Posterior cingulate gyrus (tissue), 11 donors: ENCODE measurements at regions not wholly inside any gene's neighbourhood (a gene's known extent, or its start where the extent isn't known, plus 50 kb on each side); places are given as distances from the start of the nearest gene placed in this dataset.

Source experiments
- DNase-seq, 10 donors: peaks; one replicate each; pipeline versions ENCODE4 v3.0.0 to v3.0.0-alpha.2; 2020 to 2021; ENCODE audit warnings: mixed read lengths in 3 of 10
- intact Hi-C: fragments of 100-400 bp; cut with DNase I; formaldehyde crosslinking; loops from one replicate; pipeline ENCODE4 v1.15.1; 2023

GRCh38 chr9:35540315-35540714 is 50.4 kb downstream of the RUSC2 start:
- no peak for DNase-seq
- intact Hi-C loops, result no loop called here

GRCh38 chr9:35546853-35547252 is 56.9 kb downstream of the RUSC2 start:
- intact Hi-C loops, result no loop called here
- peak in 1 of 10 donors; percentile 72 for DNase-seq

GRCh38 chr9:35547889-35548418 is 57.1 kb upstream of the TESK1 start:
- no peak for DNase-seq
- intact Hi-C loops, result no loop called here

- DNase-seq, result no peak
- intact Hi-C loops, result no loop called here
Measured at GRCh38 chr9:35548571-35548970, 56.5 kb upstream of the TESK1 start.

- intact Hi-C loops, result no loop called here
Measured at GRCh38 chr9:35549441-35549840, 55.6 kb upstream of the TESK1 start.

GRCh38 chr9:35552376-35552775 is 52.7 kb upstream of the TESK1 start:
- DNase-seq, result no peak
- intact Hi-C loops, result loop anchor here (5.0 to 10.0 kb wide), 4 partner anchors 40 to 435 kb away; partner anchors contain the start of gene ATOSB

More at GRCh38 chr9:35549441-35549840, 55.6 kb upstream of the TESK1 start:
- no peak for DNase-seq

- intact Hi-C loops, result loop anchor here (5.0 to 10.0 kb wide), 4 partner anchors 41 to 436 kb away; partner anchors contain the start of gene ATOSB
- DNase-seq, result no peak
Measured at GRCh38 chr9:35552837-35553236, 52.2 kb upstream of the TESK1 start.

- DNase-seq, result peak in 7 of 10 donors; percentile 58 to 95 (median 74)
- intact Hi-C loops, result loop anchor here (1.0 to 10.0 kb wide), 5 partner anchors 42 to 437 kb away; partner anchors contain the start of gene ATOSB
Measured at GRCh38 chr9:35553670-35554543, 51.2 kb upstream of the TESK1 start.

- intact Hi-C loops, result loop anchor here (10.0 kb wide), 1 partner anchor 280 kb away; no protein-coding TSS in a partner anchor
- DNase-seq, result no peak
Measured at GRCh38 chr9:35555246-35555701, 49.8 kb upstream of the TESK1 start.
